Sigmoid colon (tissue), 6 donors: ENCODE measurements at regions not wholly inside any gene's neighbourhood (a gene's known extent, or its start where the extent isn't known, plus 50 kb on each side); places are given as distances from the start of the nearest gene placed in this dataset.

Experiments used
- DNase-seq: peaks from one replicate; pipeline ENCODE4 v3.0.0-alpha.2; 2019
- H3K27ac ChIP-seq, 4 donors: fragments of 200-600 bp; sonication (generic); one replicate each; pipeline ENCODE4 v1.5.1; 2016 to 2019; ENCODE audit warnings: mild to moderate bottlenecking in 1 of 4
- H3K27me3 ChIP-seq, 3 donors: fragments of 200-600 bp; sonication (generic); one replicate each; pipeline ENCODE4 v1.5.1; 2019; ENCODE audit warnings: mild to moderate bottlenecking in 1 of 3
- H3K36me3 ChIP-seq, 4 donors: fragments of 200-600 bp; sonication (generic); one replicate each; pipeline ENCODE4 v1.5.1; 2016 to 2019
- H3K4me1 ChIP-seq, 4 donors: fragments of 200-600 bp; sonication (generic); one replicate each; pipeline ENCODE4 v1.5.1; 2017 to 2019
- H3K4me3 ChIP-seq, 4 donors: fragments of 200-600 bp; sonication (generic); one replicate each; pipeline ENCODE4 v1.5.1; 2017 to 2019; ENCODE audit warnings: mild to moderate bottlenecking in 2 of 4, moderate library complexity in 1 of 4
- H3K9me3 ChIP-seq, 4 donors: fragments of 200-600 bp in 3 of 4; sonication (generic) in 3 of 4; one replicate each; pipeline versions ENCODE4 v1.5.1 to v1.6.1; 2013 to 2019
- EP300 ChIP-seq, 4 donors: sonication (generic); formaldehyde crosslinking; IDR thresholded peaks; one replicate each; pipeline ENCODE4 v1.6.1; 2017; ENCODE audit warnings: antibody characterized with exemption in 4 of 4
- POLR2A ChIP-seq, 2 donors: fragments of 450-650 bp; IDR thresholded peaks; one replicate each; pipeline ENCODE4 v1.6.1; 2016; ENCODE audit warnings: antibody characterized with exemption in 2 of 2, mild to moderate bottlenecking in 2 of 2, moderate library complexity in 2 of 2
- POLR2AphosphoS5 ChIP-seq, 4 donors: sonication (generic); formaldehyde crosslinking; IDR thresholded peaks; one replicate each; pipeline ENCODE4 v1.6.1; 2017; ENCODE audit warnings: antibody characterized with exemption in 4 of 4
- whole genome bisulfite sequencing, 2 donors: extraction: QIAGEN DNeasy Blood & Tissue Kit; methylation state at CpG; one replicate each; pipeline ENCODE4 v1.1.7; 2013; 5-methylcytosine and 5-hydroxymethylcytosine counted together
- intact Hi-C: fragments of 100-400 bp; cut with DNase I; formaldehyde crosslinking; loops from one replicate; pipeline ENCODE4 v1.15.1; 2023
- TF ChIP-seq, protein P1 (sequence below), 4 experiments: fragments of 450-650 bp in 3 of 4; fragments of 200-600 bp in 1 of 4; IDR thresholded peaks; one replicate each; pipeline ENCODE4 v1.5.1; 2016 to 2019; ENCODE audit warnings: antibody characterized with exemption in 4 of 4, mild to moderate bottlenecking in 3 of 4, moderate library complexity in 2 of 4
- donor health status: healthy with polysubstance abuse.
- donor health status: healthy.

DNA sequence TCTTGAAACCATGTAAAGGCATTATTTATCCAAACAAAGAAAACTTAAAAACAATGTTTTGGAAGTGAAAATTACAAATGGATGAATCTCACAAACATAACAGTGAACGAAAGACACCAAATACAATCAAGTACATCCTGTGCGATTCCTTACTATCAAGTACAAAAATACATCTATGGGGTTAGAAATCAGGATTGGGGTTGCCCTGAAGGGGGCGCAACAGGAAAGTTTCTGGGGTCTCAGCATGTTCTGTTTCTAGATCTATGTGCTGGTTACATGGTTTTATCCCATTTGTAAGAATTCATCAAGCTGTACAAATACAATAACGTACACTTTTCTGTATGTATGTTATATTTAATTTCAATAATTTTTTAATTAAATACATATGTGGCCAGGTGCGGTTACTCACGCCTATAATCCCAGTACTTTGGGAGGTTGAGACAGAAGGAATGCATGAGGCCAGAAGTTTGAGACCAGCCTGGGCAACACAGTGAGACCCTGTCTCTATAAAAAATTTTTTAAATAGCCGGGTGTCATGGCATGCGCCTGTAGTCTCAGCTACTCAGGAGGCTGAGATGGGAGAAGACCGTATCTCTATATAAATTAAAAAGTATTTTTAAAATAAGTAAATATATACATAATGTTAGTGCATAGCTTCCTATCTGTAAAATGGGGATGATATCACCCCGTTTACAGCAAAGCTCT is 121.5 kb upstream of the SOD1 start:
- WGBS, 2 donors, result 93 to 94% methylated on average over 10 of the region's 10 CpGs

GRCh38 chr21:31536138-31536537 is 123.4 kb upstream of the SOD1 start:
- H3K9me3 ChIP-seq, result no peaks in the 10 kb centered on the region
- intact Hi-C loops, result no loop called here
- no peak for TF ChIP-seq POLR2AphosphoS5 (IDR thresholded peaks at IDR 0.05)
- no peak for TF ChIP-seq POLR2A (IDR thresholded peaks at IDR 0.05)
- TF ChIP-seq, protein P1, sequence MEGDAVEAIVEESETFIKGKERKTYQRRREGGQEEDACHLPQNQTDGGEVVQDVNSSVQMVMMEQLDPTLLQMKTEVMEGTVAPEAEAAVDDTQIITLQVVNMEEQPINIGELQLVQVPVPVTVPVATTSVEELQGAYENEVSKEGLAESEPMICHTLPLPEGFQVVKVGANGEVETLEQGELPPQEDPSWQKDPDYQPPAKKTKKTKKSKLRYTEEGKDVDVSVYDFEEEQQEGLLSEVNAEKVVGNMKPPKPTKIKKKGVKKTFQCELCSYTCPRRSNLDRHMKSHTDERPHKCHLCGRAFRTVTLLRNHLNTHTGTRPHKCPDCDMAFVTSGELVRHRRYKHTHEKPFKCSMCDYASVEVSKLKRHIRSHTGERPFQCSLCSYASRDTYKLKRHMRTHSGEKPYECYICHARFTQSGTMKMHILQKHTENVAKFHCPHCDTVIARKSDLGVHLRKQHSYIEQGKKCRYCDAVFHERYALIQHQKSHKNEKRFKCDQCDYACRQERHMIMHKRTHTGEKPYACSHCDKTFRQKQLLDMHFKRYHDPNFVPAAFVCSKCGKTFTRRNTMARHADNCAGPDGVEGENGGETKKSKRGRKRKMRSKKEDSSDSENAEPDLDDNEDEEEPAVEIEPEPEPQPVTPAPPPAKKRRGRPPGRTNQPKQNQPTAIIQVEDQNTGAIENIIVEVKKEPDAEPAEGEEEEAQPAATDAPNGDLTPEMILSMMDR (IDR thresholded peaks at IDR 0.05), result no peak
- no peak for TF ChIP-seq EP300 (IDR thresholded peaks at IDR 0.05)
- no peaks in the 10 kb centered on the region for H3K4me1 ChIP-seq
- no peak for DNase-seq
- no peaks in the 10 kb centered on the region for H3K36me3 ChIP-seq
- no peak overlapping the region for H3K4me3 ChIP-seq
- no peaks in the 10 kb centered on the region for H3K27me3 ChIP-seq
- no peak overlapping the region for H3K27ac ChIP-seq
- WGBS, 2 donors, result 95 to 96% methylated on average over 8 of the region's 8 CpGs

More for the DNA sequence above, 121.5 kb upstream of the SOD1 start:
- no peak for DNase-seq
- Histone ChIP-seq H3K36me3 (no peaks in the 10 kb centered on the region), H3K4me1 (no peaks in the 10 kb centered on the region), H3K27ac (no peak overlapping the region), H3K27me3 (no peaks in the 10 kb centered on the region), H3K9me3 (no peaks in the 10 kb centered on the region), H3K4me3 (no peak overlapping the region)
- TF ChIP-seq, protein P1 (IDR thresholded peaks at IDR 0.05), result no peak
- TF ChIP-seq POLR2A (IDR thresholded peaks at IDR 0.05) (no peak), POLR2AphosphoS5 (IDR thresholded peaks at IDR 0.05) (no peak), EP300 (IDR thresholded peaks at IDR 0.05) (no peak)
- intact Hi-C loops, result no loop called here

GRCh38 chr21:31531967-31532366 is 127.5 kb upstream of the SOD1 start:
- Histone ChIP-seq H3K4me3 (no peak overlapping the region), H3K27me3 (no peaks in the 10 kb centered on the region), H3K27ac (no peak overlapping the region), H3K9me3 (no peaks in the 10 kb centered on the region), H3K36me3 (no peaks in the 10 kb centered on the region), H3K4me1 (no peaks in the 10 kb centered on the region)
- TF ChIP-seq EP300 (IDR thresholded peaks at IDR 0.05), result no peak
- TF ChIP-seq, protein P1 (IDR thresholded peaks at IDR 0.05), result no peak
- TF ChIP-seq POLR2AphosphoS5 (IDR thresholded peaks at IDR 0.05), result no peak
- TF ChIP-seq POLR2A (IDR thresholded peaks at IDR 0.05), result no peak
- WGBS, 2 donors, result 86 to 93% methylated on average over 1 of the region's 1 CpG
- DNase-seq, result no peak
- intact Hi-C loops, result no loop called here

DNA sequence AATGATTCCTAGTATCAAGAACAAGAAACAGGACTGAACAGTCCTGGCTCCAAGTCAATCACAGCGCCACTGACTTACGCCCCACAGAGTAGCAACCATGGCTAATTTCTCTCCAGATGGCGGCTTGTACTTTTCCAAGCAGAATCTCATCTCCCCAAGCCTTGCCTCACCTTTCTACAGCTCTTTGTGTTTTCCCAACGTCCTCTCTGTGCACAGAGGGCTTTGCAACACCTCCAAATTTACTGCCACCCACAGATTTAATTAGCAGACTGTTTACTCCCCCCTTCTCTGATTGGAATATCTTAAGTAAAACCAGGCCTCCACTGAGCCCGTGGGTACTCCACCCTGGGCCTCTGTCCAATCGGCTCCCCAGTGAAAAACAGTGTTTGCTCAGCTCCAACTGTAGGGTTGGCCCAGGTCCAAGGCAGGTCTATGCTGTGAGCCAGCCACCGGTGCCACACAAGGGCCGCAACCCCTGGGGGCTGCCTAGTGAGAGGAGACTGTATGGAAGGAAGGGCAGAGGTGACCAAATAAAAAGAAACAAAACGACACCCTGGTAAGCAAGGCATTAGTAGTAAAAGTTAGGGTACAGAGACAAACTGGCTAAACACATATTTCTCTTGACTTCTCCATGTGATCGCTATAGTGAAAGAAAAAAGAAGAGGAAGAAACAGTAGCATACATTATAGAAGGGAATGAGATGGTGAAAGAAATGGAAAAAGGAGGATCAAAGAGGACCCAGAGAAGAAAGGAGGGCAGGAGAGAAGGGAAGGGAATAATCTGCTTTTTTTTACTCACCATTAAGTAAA is 128.4 kb upstream of the SOD1 start:
- H3K27me3 ChIP-seq, result no peaks in the 10 kb centered on the region
- TF ChIP-seq, protein P1 (IDR thresholded peaks at IDR 0.05), result no peak
- no peak for TF ChIP-seq EP300 (IDR thresholded peaks at IDR 0.05)
- no peak for TF ChIP-seq POLR2AphosphoS5 (IDR thresholded peaks at IDR 0.05)
- no peak for TF ChIP-seq POLR2A (IDR thresholded peaks at IDR 0.05)
- DNase-seq, result no peak
- 22 to 69% methylated on average over 10 of the region's 10 CpGs for WGBS, 2 donors
- no peak overlapping the region for H3K27ac ChIP-seq
- H3K9me3 ChIP-seq, result no peaks in the 10 kb centered on the region
- intact Hi-C loops, result no loop called here
- no peak overlapping the region for H3K4me3 ChIP-seq
- no peaks in the 10 kb centered on the region for H3K36me3 ChIP-seq
- no peaks in the 10 kb centered on the region for H3K4me1 ChIP-seq
